Inflammatory macrophage (primary cell): ENCODE measurements at regions not wholly inside any gene's neighbourhood (a gene's known extent, or its start where the extent isn't known, plus 50 kb on each side); places are given as distances from the start of the nearest gene placed in this dataset.

Experiments used
- DNase-seq, 2 donors: peaks; one replicate each; pipeline ENCODE4 v3.0.0-alpha.2; 2020 to 2022

GRCh38 chr12:14283489-14284144 lies 81.9 kb upstream of the ATF7IP start:
- no peak for DNase-seq

- no peak for DNase-seq
These were observed 81.2 kb upstream of the ATF7IP start for GRCh38 chr12:14284184-14284722.

DNA sequence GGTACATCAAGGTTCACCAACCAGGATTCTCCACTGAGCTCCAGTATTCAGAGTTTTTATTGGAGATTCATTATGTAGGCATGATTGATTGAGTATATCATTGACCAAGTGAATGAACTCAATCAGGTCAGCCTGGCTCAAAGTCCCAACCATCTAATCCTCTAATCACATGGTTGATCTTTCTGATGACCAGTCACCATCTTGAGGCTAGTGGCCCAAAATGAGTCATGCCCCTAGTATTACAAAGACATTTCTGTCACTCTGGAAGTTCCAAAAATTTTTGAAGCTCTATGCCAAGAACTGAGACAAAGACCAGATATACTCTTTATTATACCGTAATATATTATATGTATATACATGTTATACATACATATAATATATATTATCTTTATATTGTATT lies 75.9 kb upstream of the ATF7IP start:
- DNase-seq, result no peak

DNA sequence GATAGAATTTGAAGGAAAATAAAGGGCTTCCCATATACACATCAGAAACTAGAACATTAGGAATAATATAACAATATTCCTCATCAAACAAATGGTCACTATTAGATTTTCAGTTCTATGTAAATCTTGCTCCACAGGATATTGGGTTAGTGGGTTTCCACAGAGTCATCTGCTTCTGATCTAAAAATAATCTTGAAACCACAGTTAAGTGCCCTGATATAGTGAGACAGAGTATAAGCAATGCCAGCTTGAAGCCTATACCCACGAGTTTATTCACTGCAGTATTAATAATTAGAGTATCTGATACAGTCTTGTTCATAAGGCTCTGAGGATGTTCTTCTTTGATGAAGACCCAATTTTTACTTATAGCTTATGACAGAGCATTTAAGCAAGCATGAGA lies 74.5 kb upstream of the ATF7IP start:
- DNase-seq, result no peak

DNA sequence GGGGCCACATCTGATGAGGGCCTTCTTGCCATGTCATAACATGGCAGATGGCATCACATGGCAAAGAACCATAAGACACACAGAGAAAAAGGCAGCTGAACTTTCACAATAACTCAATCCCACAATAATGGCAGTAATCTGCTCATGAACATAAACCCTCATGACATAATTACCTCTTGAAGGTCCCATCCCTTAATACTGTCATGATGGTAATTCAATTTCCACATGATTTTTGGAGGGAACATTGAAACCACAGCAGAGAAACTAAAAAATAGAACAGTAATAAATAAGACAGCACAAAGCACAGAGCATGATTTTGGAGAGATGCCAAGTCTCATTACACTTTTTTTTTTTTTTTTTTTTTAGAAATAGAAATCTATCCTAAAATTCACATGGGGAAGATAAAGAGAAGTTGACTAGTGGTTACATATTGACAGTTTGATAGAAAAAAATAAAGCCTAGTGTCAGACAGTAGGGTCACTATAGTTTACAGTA lies 61.8 kb upstream of the ATF7IP start:
- peak in 1 of 2 donors; percentile 47 for DNase-seq

GRCh38 chr12:14307004-14307403 lies 58.5 kb upstream of the ATF7IP start:
- DNase-seq, result no peak

- DNase-seq, result no peak
These were observed 57.0 kb upstream of the ATF7IP start for GRCh38 chr12:14308516-14308915.

DNA sequence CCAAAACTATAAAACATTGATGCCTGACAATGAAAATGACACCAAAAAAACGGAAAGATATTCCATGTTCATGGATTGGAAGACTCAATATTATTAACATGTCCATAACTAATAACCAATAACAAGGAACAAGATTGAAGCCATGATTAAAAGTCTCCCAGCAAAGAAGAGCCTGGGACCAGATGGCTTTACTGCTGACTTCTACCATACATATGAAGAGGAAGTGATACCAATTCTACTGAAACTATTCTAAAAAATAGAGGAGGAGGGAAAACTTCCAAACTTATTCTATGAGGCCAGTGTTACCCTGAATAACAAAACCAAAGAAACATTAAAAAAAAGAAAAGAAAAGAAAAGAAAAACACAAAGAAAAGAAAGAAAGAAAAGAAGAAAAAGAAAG lies 54.6 kb upstream of the ATF7IP start:
- no peak for DNase-seq

DNA sequence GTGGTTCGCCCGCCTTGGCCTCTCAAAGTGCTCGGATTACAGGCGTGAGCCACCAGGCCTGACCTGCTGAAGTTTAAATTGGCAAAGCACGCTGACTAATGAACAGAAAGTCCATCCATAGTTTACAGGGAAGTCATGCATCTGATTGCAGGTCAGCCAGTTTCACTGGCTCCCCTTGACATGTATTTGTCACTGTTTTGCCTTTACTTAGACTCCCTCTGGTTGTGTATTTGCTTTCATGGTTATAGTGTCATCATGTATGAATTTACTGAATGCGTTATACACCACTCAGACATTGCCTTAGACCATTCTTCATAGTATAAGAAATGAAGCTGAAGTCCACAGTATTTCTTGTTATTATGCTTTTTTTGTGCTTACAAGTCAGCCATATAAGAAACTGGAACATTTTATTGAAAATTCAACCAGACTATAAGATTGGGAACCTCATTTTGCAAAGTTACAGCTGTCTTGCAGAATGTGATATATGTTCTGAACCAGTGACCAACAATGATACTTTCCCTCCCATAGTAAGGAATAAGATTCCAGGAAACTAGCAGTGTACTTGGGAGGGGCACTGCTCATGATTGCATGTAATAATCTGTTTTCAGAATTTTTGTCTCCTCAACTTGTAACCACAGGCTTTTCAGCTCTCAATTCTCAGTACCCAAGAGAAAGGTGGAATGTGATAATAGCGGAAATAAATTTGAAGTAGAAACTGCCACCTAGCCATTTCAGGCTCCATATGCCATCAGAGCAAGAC lies 51.9 kb upstream of the ATF7IP start:
- no peak for DNase-seq

DNA sequence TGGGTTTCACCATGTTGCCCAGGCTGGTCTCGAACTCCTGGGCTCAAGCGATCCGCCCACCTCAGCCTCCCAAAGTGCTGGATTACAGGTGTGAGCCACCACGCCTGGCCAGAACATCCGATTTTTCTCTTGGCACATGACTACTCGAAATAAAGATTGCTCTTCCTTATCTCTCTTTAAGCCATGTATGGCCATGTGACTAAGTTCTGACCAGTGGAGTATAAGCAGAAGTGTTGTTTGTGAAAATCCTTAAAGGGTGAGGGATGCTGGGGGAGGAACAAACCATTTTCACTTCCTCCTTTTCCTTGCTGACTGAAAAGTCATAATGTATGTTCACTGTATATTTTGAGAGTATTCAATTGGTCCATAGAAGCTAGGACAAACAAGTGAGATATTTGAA lies 50.7 kb upstream of the ATF7IP start:
- peak; percentile 77 to 85 for DNase-seq

- DNase-seq, result no peak
These were observed 50.0 kb upstream of the ATF7IP start for GRCh38 chr12:14315501-14315900.
